Skeletal muscle satellite cell (primary cell): ENCODE measurements at regions not wholly inside any gene's neighbourhood (a gene's known extent, or its start where the extent isn't known, plus 50 kb on each side); places are given as distances from the start of the nearest gene placed in this dataset.

ENCODE experiments used
- H3K27me3 ChIP-seq: 2 replicates; pipeline ENCODE4 v1.7.0; 2013; ENCODE audit warnings: low read length; ENCODE audit not compliant: control insufficient read depth, insufficient read depth
- H3K36me3 ChIP-seq: 2 replicates; pipeline ENCODE4 v1.7.0; 2013; ENCODE audit warnings: mild to moderate bottlenecking, control low read depth, low read length; ENCODE audit not compliant: insufficient read depth
- H3K4me1 ChIP-seq: 2 replicates; pipeline ENCODE4 v1.7.0; 2013; ENCODE audit warnings: low read length; ENCODE audit not compliant: control insufficient read depth, insufficient read depth
- H3K4me2 ChIP-seq: 2 replicates; pipeline ENCODE4 v1.7.0; 2013; ENCODE audit warnings: mild to moderate bottlenecking, low read length
- H3K4me3 ChIP-seq: 2 replicates; pipeline ENCODE4 v1.7.0; 2013; ENCODE audit warnings: low read length
- H3K9ac ChIP-seq: 2 replicates; pipeline ENCODE4 v1.7.0; 2013; ENCODE audit warnings: mild to moderate bottlenecking, low read depth, low read length, moderate library complexity
- H3K9me3 ChIP-seq: replicated peaks from 2 replicates; pipeline ENCODE4 v1.7.0; 2013; ENCODE audit warnings: mild to moderate bottlenecking, control low read depth, low read length

DNA sequence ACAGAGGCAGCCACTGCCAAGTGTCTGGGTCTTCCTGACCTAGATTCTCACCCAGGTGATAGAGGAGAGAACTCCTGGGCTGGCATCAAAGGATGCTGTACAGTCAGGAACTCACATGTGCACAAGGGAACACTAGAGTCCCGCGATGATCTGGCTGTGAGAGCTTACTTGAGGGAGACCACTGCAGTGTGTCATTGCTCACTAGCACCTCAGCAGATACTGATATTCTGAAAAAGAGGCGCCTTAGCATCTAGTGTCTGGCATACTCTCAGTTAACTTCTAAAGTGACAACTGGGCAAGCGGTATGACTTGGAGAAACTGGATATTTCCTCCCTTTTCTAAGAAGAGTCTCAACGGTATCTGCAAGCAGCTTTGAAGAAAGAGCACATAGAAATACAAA lies 189.9 kb downstream of the CMPK2 start:
- no peaks in the 10 kb centered on the region for H3K27me3 ChIP-seq

DNA sequence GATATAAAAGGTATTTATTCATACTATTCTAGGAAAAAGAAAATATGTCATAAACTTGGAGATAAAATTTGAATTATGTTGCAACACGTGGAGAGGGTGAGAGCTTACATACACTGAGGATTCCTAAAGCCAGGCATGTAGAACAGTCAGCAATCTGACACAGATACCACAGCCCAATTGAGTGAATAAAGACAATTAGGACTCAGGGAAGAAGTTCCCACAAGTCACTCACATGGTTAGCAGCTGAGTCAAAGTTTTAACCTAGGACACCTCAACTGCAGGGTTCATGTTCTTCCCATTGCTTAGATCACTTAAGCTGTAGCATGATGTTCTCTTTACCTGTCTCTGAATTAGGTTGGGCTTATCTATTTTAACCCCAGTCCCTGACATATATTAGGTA lies 189.5 kb downstream of the CMPK2 start:
- H3K36me3 ChIP-seq: no peaks in the 10 kb centered on the region

More for the DNA sequence above, 189.9 kb downstream of the CMPK2 start:
- Histone ChIP-seq H3K4me2 (no peak overlapping the region), H3K36me3 (no peaks in the 10 kb centered on the region), H3K9me3 (no peaks in the 10 kb centered on the region), H3K4me1 (no peaks in the 10 kb centered on the region), H3K4me3 (no peak overlapping the region), H3K9ac (no peak overlapping the region)

GRCh38 chr2:6676776-6677175 lies 188.9 kb downstream of the CMPK2 start:
- Histone ChIP-seq H3K9me3 (no peaks in the 10 kb centered on the region), H3K4me2 (no peak overlapping the region), H3K27me3 (no peaks in the 10 kb centered on the region), H3K4me1 (no peaks in the 10 kb centered on the region), H3K36me3 (no peaks in the 10 kb centered on the region), H3K9ac (no peak overlapping the region), H3K4me3 (no peak overlapping the region)

More for the DNA sequence above, 189.5 kb downstream of the CMPK2 start:
- no peak overlapping the region for H3K9ac ChIP-seq
- no peaks in the 10 kb centered on the region for H3K9me3 ChIP-seq
- no peak overlapping the region for H3K4me2 ChIP-seq
- no peaks in the 10 kb centered on the region for H3K4me1 ChIP-seq
- no peak overlapping the region for H3K4me3 ChIP-seq
- no peaks in the 10 kb centered on the region for H3K27me3 ChIP-seq

DNA sequence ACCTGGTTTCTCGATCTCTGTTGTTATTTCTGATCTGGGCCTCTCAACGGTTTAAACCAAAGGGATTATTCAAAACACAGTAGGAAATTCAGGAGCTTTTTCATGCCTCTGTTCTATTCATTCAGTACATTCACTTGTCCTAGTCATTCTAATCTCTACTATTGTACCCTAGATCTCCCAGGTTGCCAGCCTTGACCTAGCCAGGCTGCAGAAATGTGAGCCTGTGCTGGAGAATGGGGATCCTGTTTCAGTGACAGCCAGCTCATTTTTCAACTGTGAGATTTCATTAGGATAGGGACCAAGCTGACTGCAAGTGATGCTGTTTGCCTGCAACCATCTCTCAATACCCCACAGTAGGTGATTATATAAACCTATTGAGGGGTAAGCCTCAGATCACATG lies 186.2 kb downstream of the CMPK2 start:
- Histone ChIP-seq H3K36me3 (no peaks in the 10 kb centered on the region), H3K9me3 (no peaks in the 10 kb centered on the region), H3K4me3 (no peak overlapping the region), H3K27me3 (no peaks in the 10 kb centered on the region), H3K4me2 (no peak overlapping the region), H3K4me1 (no peaks in the 10 kb centered on the region), H3K9ac (no peak overlapping the region)

GRCh38 chr2:6683516-6683915 lies 182.2 kb downstream of the CMPK2 start:
- Histone ChIP-seq H3K9ac (no peak overlapping the region), H3K9me3 (peaks cover 2% of the 10 kb centered on the region), H3K4me1 (no peaks in the 10 kb centered on the region), H3K4me2 (no peak overlapping the region), H3K27me3 (no peaks in the 10 kb centered on the region), H3K4me3 (no peak overlapping the region), H3K36me3 (no peaks in the 10 kb centered on the region)

- H3K4me2 ChIP-seq: no peak overlapping the region
- H3K36me3 ChIP-seq: no peaks in the 10 kb centered on the region
- H3K9ac ChIP-seq: no peak overlapping the region
- H3K4me3 ChIP-seq: no peak overlapping the region
- peaks cover 2% of the 10 kb centered on the region for H3K9me3 ChIP-seq
- no peaks in the 10 kb centered on the region for H3K27me3 ChIP-seq
- H3K4me1 ChIP-seq: no peaks in the 10 kb centered on the region
Observed at GRCh38 chr2:6685447-6685846, 180.3 kb downstream of the CMPK2 start.

DNA sequence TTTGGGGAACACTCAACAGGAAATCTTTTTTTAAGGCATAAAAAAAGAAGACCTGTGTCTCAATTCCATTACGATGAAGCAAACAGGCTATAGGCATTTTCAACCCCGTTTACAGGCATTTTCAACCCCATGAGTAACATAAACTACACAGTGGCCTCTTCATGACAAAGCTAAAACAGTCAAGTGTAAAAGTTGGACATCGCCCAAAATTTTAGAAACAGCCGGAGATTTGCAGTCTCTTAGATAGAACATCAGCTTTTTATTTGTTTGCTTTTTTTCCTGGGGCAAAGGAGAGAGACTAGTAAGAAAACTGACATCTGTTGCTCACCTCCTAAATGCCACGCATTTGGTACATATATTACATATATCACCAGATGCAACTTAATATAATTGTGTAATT lies 173.7 kb downstream of the CMPK2 start:
- H3K27me3 ChIP-seq: no peaks in the 10 kb centered on the region
- H3K36me3 ChIP-seq: no peaks in the 10 kb centered on the region
- no peaks in the 10 kb centered on the region for H3K9me3 ChIP-seq
- no peaks in the 10 kb centered on the region for H3K4me1 ChIP-seq
- H3K4me2 ChIP-seq: no peak overlapping the region
- H3K9ac ChIP-seq: no peak overlapping the region
- H3K4me3 ChIP-seq: no peak overlapping the region

GRCh38 chr2:6692819-6693218 lies 172.9 kb downstream of the CMPK2 start:
- no peaks in the 10 kb centered on the region for H3K36me3 ChIP-seq
- no peak overlapping the region for H3K4me2 ChIP-seq
- no peak overlapping the region for H3K4me3 ChIP-seq
- no peaks in the 10 kb centered on the region for H3K9me3 ChIP-seq
- no peaks in the 10 kb centered on the region for H3K4me1 ChIP-seq
- H3K27me3 ChIP-seq: no peaks in the 10 kb centered on the region
- H3K9ac ChIP-seq: no peak overlapping the region

- peaks cover 6% of the 10 kb centered on the region for H3K9me3 ChIP-seq
- no peaks in the 10 kb centered on the region for H3K27me3 ChIP-seq
- no peaks in the 10 kb centered on the region for H3K36me3 ChIP-seq
- no peak overlapping the region for H3K9ac ChIP-seq
- H3K4me1 ChIP-seq: no peaks in the 10 kb centered on the region
- H3K4me3 ChIP-seq: no peak overlapping the region
- H3K4me2 ChIP-seq: no peak overlapping the region
Observed at GRCh38 chr2:6694555-6694954, 171.2 kb downstream of the CMPK2 start.

GRCh38 chr2:6700335-6700734 lies 165.4 kb downstream of the CMPK2 start:
- H3K9ac ChIP-seq: no peak overlapping the region
- no peaks in the 10 kb centered on the region for H3K27me3 ChIP-seq

DNA sequence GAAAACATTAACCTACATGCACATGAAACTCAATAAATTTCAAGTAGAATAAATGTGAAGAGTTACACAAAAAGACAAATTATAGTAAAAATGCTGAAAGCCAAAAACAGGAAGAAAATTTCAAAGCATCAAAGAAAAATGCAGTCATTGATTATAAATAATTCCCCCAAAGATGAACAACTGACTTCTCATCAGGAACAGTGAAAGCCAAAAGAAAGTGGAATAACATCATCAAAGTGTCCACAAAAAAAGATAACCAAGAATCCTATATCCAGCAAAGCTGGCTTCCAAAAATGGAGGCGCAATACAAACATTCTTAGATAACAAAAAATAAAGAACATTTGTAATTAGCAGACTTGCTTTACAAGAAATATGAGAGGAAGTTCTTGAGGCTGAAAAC lies 161.6 kb downstream of the CMPK2 start:
- Histone ChIP-seq H3K9me3 (no peaks in the 10 kb centered on the region), H3K4me2 (no peak overlapping the region), H3K9ac (no peak overlapping the region), H3K27me3 (no peaks in the 10 kb centered on the region), H3K4me3 (no peak overlapping the region), H3K4me1 (no peaks in the 10 kb centered on the region), H3K36me3 (no peaks in the 10 kb centered on the region)

More at GRCh38 chr2:6700335-6700734, 165.4 kb downstream of the CMPK2 start:
- Histone ChIP-seq H3K4me3 (no peak overlapping the region), H3K4me1 (no peaks in the 10 kb centered on the region), H3K36me3 (no peaks in the 10 kb centered on the region), H3K4me2 (no peak overlapping the region), H3K9me3 (peaks cover 6% of the 10 kb centered on the region)

DNA sequence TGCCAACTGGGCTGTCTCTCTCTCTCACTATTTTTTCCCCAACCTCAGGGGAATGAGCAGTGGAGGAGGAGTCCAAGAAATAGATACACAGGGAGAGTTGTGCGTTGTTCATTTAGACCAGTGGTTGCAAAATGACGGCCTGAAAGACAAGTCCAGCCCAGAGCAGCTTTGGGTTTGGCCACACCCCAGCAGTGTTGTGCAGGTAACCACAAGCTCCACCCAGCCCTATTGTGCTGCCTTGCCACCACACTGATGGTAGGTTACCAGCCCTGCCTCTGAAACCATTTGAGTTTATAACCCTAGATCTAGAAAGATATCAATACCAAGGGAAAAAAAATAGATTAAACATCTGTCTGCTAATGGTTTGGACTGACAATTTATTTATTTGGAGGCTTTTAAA lies 144.3 kb downstream of the CMPK2 start:
- Histone ChIP-seq H3K9me3 (peaks cover 3% of the 10 kb centered on the region), H3K4me1 (no peaks in the 10 kb centered on the region), H3K27me3 (no peaks in the 10 kb centered on the region), H3K4me3 (no peak overlapping the region), H3K36me3 (no peaks in the 10 kb centered on the region), H3K9ac (no peak overlapping the region), H3K4me2 (no peak overlapping the region)
